HG03139 (cell line): ENCODE measurements at regions not wholly inside any gene's neighbourhood (a gene's known extent, or its start where the extent isn't known, plus 50 kb on each side); places are given as distances from the start of the nearest gene placed in this dataset.
"Not testable (repeated sequence)": the region's sequence is repeated elsewhere in the genome, so short reads cannot be mapped to it uniquely, and the experiment has no call there.

Experiments
- ATAC-seq: cut with Tn5 transposase; IDR thresholded peaks from one replicate; pipeline ENCODE4 v1.9.1; 2021; ENCODE audit not compliant: unreplicated experiment

GRCh38 chr13:80952158-80952557 is 611.2 kb upstream of the SPRY2 start:
- no peak for ATAC-seq

- no peak for ATAC-seq
Observed at GRCh38 chr13:80946008-80946802, 605.3 kb upstream of the SPRY2 start.

GRCh38 chr13:80945328-80945727 is 604.4 kb upstream of the SPRY2 start:
- no peak for ATAC-seq

GRCh38 chr13:80939581-80939980 is 598.7 kb upstream of the SPRY2 start:
- ATAC-seq, result no peak

GRCh38 chr13:80931766-80932165 is 590.8 kb upstream of the SPRY2 start:
- ATAC-seq, result no peak

GRCh38 chr13:80931118-80931517 is 590.2 kb upstream of the SPRY2 start:
- no peak for ATAC-seq

- no peak for ATAC-seq
Observed at GRCh38 chr13:80928241-80928640, 587.3 kb upstream of the SPRY2 start.

- not testable (repeated sequence) for ATAC-seq
Observed at GRCh38 chr13:80926024-80926423, 585.1 kb upstream of the SPRY2 start.

- no peak for ATAC-seq
Observed at GRCh38 chr13:80924596-80924995, 583.7 kb upstream of the SPRY2 start.

- no peak for ATAC-seq
Observed at GRCh38 chr13:80923907-80924306, 583.0 kb upstream of the SPRY2 start.

GRCh38 chr13:80921971-80922370 is 581.0 kb upstream of the SPRY2 start:
- ATAC-seq, result no peak

GRCh38 chr13:80921541-80921940 is 580.6 kb upstream of the SPRY2 start:
- ATAC-seq, result no peak

- ATAC-seq, result no peak
Observed at GRCh38 chr13:80906860-80907259, 565.9 kb upstream of the SPRY2 start.

- no peak for ATAC-seq
Observed at GRCh38 chr13:80904386-80904785, 563.5 kb upstream of the SPRY2 start.

GRCh38 chr13:80903911-80904310 is 563.0 kb upstream of the SPRY2 start:
- ATAC-seq, result no peak

- ATAC-seq, result no peak
Observed at GRCh38 chr13:80901530-80901929, 560.6 kb upstream of the SPRY2 start.

- no peak for ATAC-seq
Observed at GRCh38 chr13:80901111-80901510, 560.2 kb upstream of the SPRY2 start.

GRCh38 chr13:80900561-80900960 is 559.6 kb upstream of the SPRY2 start:
- no peak for ATAC-seq

GRCh38 chr13:80897641-80898040 is 556.7 kb upstream of the SPRY2 start:
- not testable (repeated sequence) for ATAC-seq

- no peak for ATAC-seq
Observed at GRCh38 chr13:80894917-80895316, 554.0 kb upstream of the SPRY2 start.

GRCh38 chr13:80889829-80890228 is 548.9 kb upstream of the SPRY2 start:
- no peak for ATAC-seq

GRCh38 chr13:80888390-80888789 is 547.5 kb upstream of the SPRY2 start:
- no peak for ATAC-seq
